Activated naive CD4-positive, alpha-beta T cell treated with anti-CD3 and anti-CD28 coated beads, Interleukin-2, amount 50 U/mL, for 24 hours (primary cell): ENCODE measurements at regions not wholly inside any gene's neighbourhood (a gene's known extent, or its start where the extent isn't known, plus 50 kb on each side); places are given as distances from the start of the nearest gene placed in this dataset.
"Not testable (repeated sequence)": the region's sequence is repeated elsewhere in the genome, so short reads cannot be mapped to it uniquely, and the experiment has no call there.

ENCODE experiments used
- H3K27ac Mint-ChIP-seq: one replicate; pipeline ENCODE4 v1.8.0; 2021; ENCODE audit warnings: mild to moderate bottlenecking, mixed read lengths
- H3K27me3 Mint-ChIP-seq: one replicate; pipeline ENCODE4 v1.8.0; 2021; ENCODE audit warnings: mixed read lengths
- H3K36me3 Mint-ChIP-seq: one replicate; pipeline ENCODE4 v1.8.0; 2021; ENCODE audit warnings: mixed read lengths
- H3K4me1 Mint-ChIP-seq: one replicate; pipeline ENCODE4 v1.8.0; 2021; ENCODE audit warnings: mixed read lengths
- H3K4me3 Mint-ChIP-seq: one replicate; pipeline ENCODE4 v1.8.0; 2021; ENCODE audit warnings: mild to moderate bottlenecking, mixed read lengths
- H3K9me3 Mint-ChIP-seq: one replicate; pipeline ENCODE4 v1.8.0; 2021; ENCODE audit warnings: mixed read lengths

DNA sequence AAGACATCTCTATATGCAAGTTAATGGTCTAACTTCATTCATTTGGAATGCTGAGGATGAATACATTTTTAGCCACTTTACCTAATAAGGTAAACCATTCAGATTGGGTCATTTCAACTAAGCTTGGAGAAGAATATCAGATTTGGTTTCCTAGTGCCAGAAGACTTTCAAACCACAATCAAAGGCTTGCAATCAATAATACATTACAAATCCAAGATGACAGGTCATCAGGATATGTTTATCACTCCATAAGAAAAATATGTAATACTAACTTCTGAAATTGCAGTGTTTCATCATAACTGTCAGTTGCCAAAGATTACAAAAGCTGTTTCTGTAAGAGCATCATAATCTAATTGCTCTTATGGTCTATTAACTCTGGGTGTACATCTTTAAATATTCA is 654.0 kb downstream of the COL12A1 start:
- Mint-ChIP-seq H3K27me3 (no peaks in the 10 kb centered on the region), H3K4me3 (no peak overlapping the region), H3K36me3 (no peaks in the 10 kb centered on the region), H3K9me3 (no peaks in the 10 kb centered on the region), H3K4me1 (no peaks in the 10 kb centered on the region), H3K27ac (no peak overlapping the region)

DNA sequence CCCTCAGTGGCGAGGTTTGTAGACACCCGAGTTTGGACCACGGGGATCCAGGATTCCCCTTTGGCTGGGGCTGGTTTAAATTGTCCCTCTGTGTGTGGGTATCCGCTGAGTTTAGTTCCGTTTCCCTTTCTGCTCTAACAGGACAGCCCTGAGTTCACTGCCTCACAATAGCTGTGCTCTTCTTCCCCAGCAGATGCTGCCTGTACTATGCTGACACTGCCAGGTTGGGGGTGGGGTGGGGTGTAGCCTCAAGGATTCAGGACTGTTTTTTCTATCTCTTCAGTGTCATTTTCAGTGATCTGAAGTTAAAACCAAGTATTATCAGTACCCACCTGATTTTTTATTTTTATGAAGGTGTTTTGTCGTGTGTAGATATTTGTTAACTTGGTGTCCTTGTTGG is 655.0 kb downstream of the COL12A1 start:
- H3K4me1 Mint-ChIP-seq, result no peaks in the 10 kb centered on the region
- H3K27me3 Mint-ChIP-seq, result no peaks in the 10 kb centered on the region
- H3K36me3 Mint-ChIP-seq, result no peaks in the 10 kb centered on the region
- H3K4me3 Mint-ChIP-seq, result no peak overlapping the region
- H3K9me3 Mint-ChIP-seq, result no peaks in the 10 kb centered on the region
- H3K27ac Mint-ChIP-seq, result no peak overlapping the region

- no peaks in the 10 kb centered on the region for H3K4me1 Mint-ChIP-seq
- H3K27ac Mint-ChIP-seq, result no peak overlapping the region
- no peaks in the 10 kb centered on the region for H3K9me3 Mint-ChIP-seq
- no peak overlapping the region for H3K4me3 Mint-ChIP-seq
- no peaks in the 10 kb centered on the region for H3K27me3 Mint-ChIP-seq
- H3K36me3 Mint-ChIP-seq, result no peaks in the 10 kb centered on the region
Observed at GRCh38 chr6:74549746-74550145, 656.1 kb downstream of the COL12A1 start.

GRCh38 chr6:74534465-74535211 is 671.2 kb downstream of the COL12A1 start:
- no peak overlapping the region for H3K4me3 Mint-ChIP-seq
- H3K9me3 Mint-ChIP-seq, result peaks cover 11% of the 10 kb centered on the region
- no peaks in the 10 kb centered on the region for H3K4me1 Mint-ChIP-seq
- no peaks in the 10 kb centered on the region for H3K36me3 Mint-ChIP-seq
- no peak overlapping the region for H3K27ac Mint-ChIP-seq
- no peaks in the 10 kb centered on the region for H3K27me3 Mint-ChIP-seq

DNA sequence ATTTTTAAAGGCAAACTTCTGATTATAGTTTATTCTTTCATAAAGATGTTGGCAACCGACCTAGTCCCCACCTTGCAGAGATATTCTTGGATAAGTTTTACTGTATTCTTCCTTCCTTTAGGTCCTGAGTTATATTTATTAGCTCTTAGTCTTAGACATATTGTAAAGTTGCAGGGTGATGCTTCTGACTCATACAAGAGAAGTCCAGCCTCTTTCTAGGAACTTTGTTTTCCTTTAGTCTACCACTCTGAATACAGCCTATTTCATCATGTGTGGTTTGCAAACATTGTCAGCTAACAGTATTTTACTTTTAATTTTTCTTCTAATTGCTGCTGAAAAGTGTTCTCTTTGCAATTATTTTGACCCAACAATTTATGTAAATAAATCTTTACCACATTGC is 686.7 kb downstream of the COL12A1 start:
- Mint-ChIP-seq H3K4me1 (no peaks in the 10 kb centered on the region), H3K9me3 (no peaks in the 10 kb centered on the region), H3K27me3 (no peaks in the 10 kb centered on the region)

DNA sequence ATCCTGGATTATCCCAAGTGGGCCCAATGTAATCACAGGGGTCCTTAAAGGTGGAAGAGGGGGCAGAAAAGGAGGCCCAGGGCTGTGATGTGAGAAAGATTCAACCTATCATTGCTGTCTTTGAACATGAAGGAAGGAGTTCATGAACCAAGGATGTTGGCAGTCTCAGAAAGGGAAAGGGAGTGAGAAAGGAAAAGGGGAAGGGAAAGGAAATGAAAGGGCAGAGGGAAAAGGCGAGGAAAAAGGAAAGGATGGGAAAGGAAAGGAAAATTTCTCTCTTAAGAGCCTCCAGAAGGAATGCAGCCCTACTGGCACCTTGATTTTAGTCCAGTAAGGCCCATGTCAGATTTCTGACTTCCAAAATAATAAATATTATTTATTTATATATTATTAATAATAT is 687.8 kb downstream of the COL12A1 start:
- Mint-ChIP-seq H3K4me1 (no peaks in the 10 kb centered on the region), H3K4me3 (no peak overlapping the region), H3K9me3 (no peaks in the 10 kb centered on the region), H3K27ac (no peak overlapping the region), H3K27me3 (no peaks in the 10 kb centered on the region), H3K36me3 (no peaks in the 10 kb centered on the region)

More for the DNA sequence above, 686.7 kb downstream of the COL12A1 start:
- H3K4me3 Mint-ChIP-seq, result no peak overlapping the region
- no peaks in the 10 kb centered on the region for H3K36me3 Mint-ChIP-seq
- no peak overlapping the region for H3K27ac Mint-ChIP-seq

DNA sequence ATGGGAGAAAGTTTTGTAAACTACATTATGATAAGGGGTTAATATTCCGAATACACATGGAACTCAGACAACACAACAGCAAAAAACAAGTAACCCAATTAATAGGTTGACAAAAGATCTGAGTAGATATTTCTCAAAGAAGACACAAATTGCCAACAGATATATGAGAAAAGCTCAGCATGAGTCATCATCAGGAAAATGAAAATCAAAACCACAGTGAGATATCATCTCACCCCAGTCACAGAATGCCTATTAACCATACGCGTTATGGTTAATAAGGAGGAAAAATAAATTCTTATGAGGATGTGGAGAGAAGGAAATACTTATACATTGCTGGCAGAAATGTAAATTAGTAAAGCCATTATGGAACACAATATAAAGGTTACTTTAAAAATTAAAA is 695.0 kb downstream of the COL12A1 start:
- Mint-ChIP-seq H3K4me1 (no peaks in the 10 kb centered on the region), H3K4me3 (no peak overlapping the region), H3K27ac (no peak overlapping the region), H3K36me3 (no peaks in the 10 kb centered on the region), H3K27me3 (no peaks in the 10 kb centered on the region), H3K9me3 (peaks cover 16% of the 10 kb centered on the region)

DNA sequence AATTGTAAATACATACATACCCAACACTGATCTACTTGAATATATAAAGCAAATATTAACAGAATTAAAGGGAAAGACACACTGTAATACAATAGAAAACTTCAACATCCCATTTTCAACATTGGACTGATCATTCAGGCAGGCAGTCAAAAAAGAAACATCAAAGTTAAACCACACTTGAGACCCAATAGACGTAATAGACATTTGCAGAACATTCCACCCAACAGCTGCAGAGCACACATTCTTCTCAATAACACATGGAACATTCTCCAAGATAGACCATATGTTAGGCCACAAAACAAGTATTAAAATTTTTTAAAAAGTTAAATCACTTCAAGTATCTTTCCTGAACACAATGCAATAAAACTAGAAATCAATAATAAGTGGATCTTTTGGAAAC is 698.2 kb downstream of the COL12A1 start:
- peaks cover 23% of the 10 kb centered on the region for H3K9me3 Mint-ChIP-seq
- H3K4me3 Mint-ChIP-seq, result no peak overlapping the region
- H3K36me3 Mint-ChIP-seq, result no peaks in the 10 kb centered on the region
- no peaks in the 10 kb centered on the region for H3K27me3 Mint-ChIP-seq
- no peaks in the 10 kb centered on the region for H3K4me1 Mint-ChIP-seq
- H3K27ac Mint-ChIP-seq, result no peak overlapping the region

GRCh38 chr6:74505391-74505790 is 700.5 kb downstream of the COL12A1 start:
- H3K4me3 Mint-ChIP-seq, result no peak overlapping the region
- no peaks in the 10 kb centered on the region for H3K27me3 Mint-ChIP-seq
- H3K9me3 Mint-ChIP-seq, result peaks cover 28% of the 10 kb centered on the region
- no peak overlapping the region for H3K27ac Mint-ChIP-seq
- H3K4me1 Mint-ChIP-seq, result no peaks in the 10 kb centered on the region
- no peaks in the 10 kb centered on the region for H3K36me3 Mint-ChIP-seq

DNA sequence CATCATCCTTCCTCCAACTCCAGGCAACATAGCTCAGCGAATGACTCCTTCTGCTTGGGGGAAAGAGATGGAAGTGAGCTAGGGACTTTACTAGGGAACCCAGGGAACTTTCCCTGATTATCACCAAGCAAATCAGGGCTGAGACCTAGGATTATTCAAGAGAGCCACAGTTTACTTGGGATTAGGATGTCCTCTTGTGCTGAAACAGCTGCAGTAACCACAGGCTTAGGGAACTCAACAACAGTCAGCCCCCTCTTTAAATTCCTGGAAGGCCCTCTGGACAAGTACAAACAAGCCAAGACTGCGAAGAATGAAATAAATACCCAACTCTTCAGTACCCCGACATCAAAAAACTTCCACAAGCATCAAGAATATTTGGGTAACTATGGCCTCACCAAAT is 700.9 kb downstream of the COL12A1 start:
- no peak overlapping the region for H3K27ac Mint-ChIP-seq
- no peaks in the 10 kb centered on the region for H3K27me3 Mint-ChIP-seq
- H3K36me3 Mint-ChIP-seq, result no peaks in the 10 kb centered on the region
- H3K4me3 Mint-ChIP-seq, result no peak overlapping the region
- H3K9me3 Mint-ChIP-seq, result peaks cover 24% of the 10 kb centered on the region
- no peaks in the 10 kb centered on the region for H3K4me1 Mint-ChIP-seq

GRCh38 chr6:74492587-74492986 is 713.3 kb downstream of the COL12A1 start:
- Mint-ChIP-seq H3K4me3 (no peak overlapping the region), H3K27ac (no peak overlapping the region), H3K9me3 (peaks cover 18% of the 10 kb centered on the region), H3K27me3 (no peaks in the 10 kb centered on the region), H3K4me1 (no peaks in the 10 kb centered on the region), H3K36me3 (no peaks in the 10 kb centered on the region)

DNA sequence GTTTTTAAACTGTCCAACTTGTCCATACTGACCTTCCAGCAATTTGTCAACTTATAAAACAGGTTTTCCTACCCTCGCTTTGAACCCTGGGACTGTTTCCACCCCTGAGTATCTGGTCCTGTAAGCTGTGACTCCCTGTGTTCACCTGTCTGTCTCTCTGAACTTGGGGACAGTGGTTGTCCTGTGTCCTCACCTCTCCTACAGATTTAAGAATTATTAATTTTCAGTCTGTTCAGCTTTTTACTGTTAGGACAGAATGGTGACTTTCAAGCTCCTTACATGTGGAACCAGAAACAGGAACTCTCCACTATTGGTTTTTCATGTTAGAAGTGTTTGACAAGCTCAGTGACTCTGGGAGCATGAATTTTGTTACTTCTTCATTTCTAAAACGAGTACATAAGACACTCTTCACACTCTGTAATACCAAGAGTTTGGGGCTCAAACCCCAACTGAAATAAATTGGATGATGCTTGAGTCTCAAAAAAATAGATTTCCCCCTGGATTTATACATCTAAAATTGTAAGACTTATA is 713.9 kb downstream of the COL12A1 start:
- H3K27me3 Mint-ChIP-seq, result no peaks in the 10 kb centered on the region
- no peaks in the 10 kb centered on the region for H3K36me3 Mint-ChIP-seq
- no peak overlapping the region for H3K27ac Mint-ChIP-seq
- peaks cover 15% of the 10 kb centered on the region for H3K9me3 Mint-ChIP-seq
- H3K4me3 Mint-ChIP-seq, result no peak overlapping the region
- H3K4me1 Mint-ChIP-seq, result no peaks in the 10 kb centered on the region

DNA sequence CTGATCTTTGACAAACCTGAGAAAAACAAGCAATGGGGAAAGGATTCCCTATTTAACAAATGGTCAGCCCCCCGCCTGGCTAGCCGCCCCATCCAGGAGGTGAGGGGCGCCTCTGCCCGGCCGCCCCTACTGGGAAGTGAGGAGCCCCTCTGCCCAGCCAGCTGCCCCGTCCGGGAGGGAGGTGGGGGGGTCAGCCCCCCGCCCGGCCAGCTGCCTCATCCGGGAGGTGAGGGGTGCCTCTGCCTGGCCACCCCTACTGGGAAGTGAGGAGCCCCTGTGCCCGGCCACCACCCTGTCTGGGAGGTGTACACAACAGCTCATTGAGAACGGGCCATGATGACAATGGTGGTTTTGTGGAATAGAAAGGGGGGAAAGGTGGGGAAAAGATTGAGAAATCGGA is 717.1 kb downstream of the COL12A1 start:
- H3K36me3 Mint-ChIP-seq, H3K4me1 Mint-ChIP-seq, H3K4me3 Mint-ChIP-seq, H3K27ac Mint-ChIP-seq, H3K27me3 Mint-ChIP-seq: not testable (repeated sequence)
- H3K9me3 Mint-ChIP-seq, result peaks cover 25% of the 10 kb centered on the region

- H3K27ac Mint-ChIP-seq, result no peak overlapping the region
- H3K27me3 Mint-ChIP-seq, result no peaks in the 10 kb centered on the region
- no peaks in the 10 kb centered on the region for H3K4me1 Mint-ChIP-seq
- H3K9me3 Mint-ChIP-seq, result peaks cover 9% of the 10 kb centered on the region
- H3K36me3 Mint-ChIP-seq, result no peaks in the 10 kb centered on the region
- no peak overlapping the region for H3K4me3 Mint-ChIP-seq
Observed at GRCh38 chr6:74482180-74482579, 723.7 kb downstream of the COL12A1 start.

GRCh38 chr6:74480561-74480960 is 725.3 kb downstream of the COL12A1 start:
- Mint-ChIP-seq H3K36me3 (no peaks in the 10 kb centered on the region), H3K4me3 (no peak overlapping the region), H3K27ac (no peak overlapping the region), H3K27me3 (no peaks in the 10 kb centered on the region), H3K9me3 (peaks cover 5% of the 10 kb centered on the region), H3K4me1 (no peaks in the 10 kb centered on the region)

DNA sequence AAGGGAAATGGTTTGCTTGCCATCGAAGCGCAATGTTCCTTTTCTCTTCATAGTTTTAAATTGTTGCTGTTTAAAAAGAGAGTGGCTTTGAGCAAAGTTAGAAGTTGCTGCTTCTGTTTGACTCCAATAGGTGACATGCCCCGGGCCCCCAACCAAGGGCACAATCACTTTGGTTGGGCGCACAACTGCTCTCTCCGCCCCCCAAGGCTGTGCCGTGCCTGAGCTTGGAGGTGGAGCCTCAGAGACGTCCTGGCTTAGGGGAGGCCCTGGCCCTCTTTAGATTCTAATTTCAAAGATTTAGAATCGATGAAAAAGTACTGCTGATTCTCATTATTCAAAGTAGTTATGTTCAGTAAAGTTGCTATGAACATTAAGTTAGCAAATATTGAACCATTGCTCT is 725.9 kb downstream of the COL12A1 start:
- no peak overlapping the region for H3K4me3 Mint-ChIP-seq
- no peaks in the 10 kb centered on the region for H3K36me3 Mint-ChIP-seq
- no peaks in the 10 kb centered on the region for H3K4me1 Mint-ChIP-seq
- no peak overlapping the region for H3K27ac Mint-ChIP-seq
- H3K27me3 Mint-ChIP-seq, result no peaks in the 10 kb centered on the region
- peaks cover 5% of the 10 kb centered on the region for H3K9me3 Mint-ChIP-seq

DNA sequence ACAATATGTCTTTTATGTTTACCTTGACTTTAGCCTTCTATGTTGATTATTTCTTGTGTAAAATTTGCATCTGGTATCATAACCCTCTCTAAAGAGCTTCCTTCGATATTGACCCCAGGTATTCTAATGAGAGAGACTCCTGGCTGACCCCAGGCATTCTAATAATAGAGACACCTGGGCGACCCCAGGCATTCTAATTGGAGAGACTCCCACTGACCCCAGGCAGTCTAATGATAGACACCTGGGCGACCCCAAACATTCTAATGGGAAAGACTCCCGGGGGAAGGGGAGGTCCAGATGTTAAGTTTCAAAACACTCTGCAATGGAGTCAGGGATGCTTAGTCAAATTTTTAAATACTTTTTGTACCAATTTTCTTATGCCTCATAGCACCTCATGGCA is 726.4 kb downstream of the COL12A1 start:
- H3K4me3 Mint-ChIP-seq, result no peak overlapping the region
- H3K9me3 Mint-ChIP-seq, result peaks cover 4% of the 10 kb centered on the region
- H3K27me3 Mint-ChIP-seq, result no peaks in the 10 kb centered on the region
- H3K4me1 Mint-ChIP-seq, result no peaks in the 10 kb centered on the region
- no peaks in the 10 kb centered on the region for H3K36me3 Mint-ChIP-seq
- no peak overlapping the region for H3K27ac Mint-ChIP-seq
